Fibroblast of lung (primary cell): ENCODE measurements at regions not wholly inside any gene's neighbourhood (a gene's known extent, or its start where the extent isn't known, plus 50 kb on each side); places are given as distances from the start of the nearest gene placed in this dataset.

Source experiments
- EZH2 ChIP-seq: IDR thresholded peaks from 2 replicates; pipeline ENCODE4 v1.5.1; 2012; ENCODE audit warnings: low read length, control low read depth, mild to moderate bottlenecking; ENCODE audit errors: missing control alignments
- TF ChIP-seq, protein P1 (sequence below), 2 donors: IDR thresholded peaks in 1 of 2; conservative IDR thresholded peaks in 1 of 2; 1 replicate in 1 of 2; 2 replicates in 1 of 2; pipeline ENCODE4 v1.5.1; 2011 to 2012; ENCODE audit warnings: low read length in 2 of 2, control low read depth in 1 of 2, inconsistent platforms in 1 of 2, low read depth in 1 of 2, mild to moderate bottlenecking in 1 of 2

DNA sequence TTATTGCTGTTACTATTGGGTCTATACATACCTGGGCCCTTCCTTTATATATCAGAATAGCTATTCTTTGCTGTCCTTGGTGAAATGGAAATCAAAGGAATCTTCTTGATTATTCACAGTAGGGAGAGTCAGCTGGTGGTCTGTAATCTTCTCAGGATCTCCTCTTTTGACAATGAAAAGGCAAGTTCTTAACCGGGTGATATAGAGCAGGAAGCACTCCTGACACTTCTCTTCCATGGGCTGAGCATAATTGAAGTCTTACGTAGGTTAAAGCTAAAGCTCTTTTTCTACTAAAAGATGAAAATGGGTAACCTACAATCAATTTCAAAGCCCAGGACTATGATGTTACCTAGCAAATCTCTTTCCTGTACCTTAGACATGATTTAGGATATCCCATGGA lies 274.9 kb upstream of the LCORL start:
- TF ChIP-seq, protein P1, sequence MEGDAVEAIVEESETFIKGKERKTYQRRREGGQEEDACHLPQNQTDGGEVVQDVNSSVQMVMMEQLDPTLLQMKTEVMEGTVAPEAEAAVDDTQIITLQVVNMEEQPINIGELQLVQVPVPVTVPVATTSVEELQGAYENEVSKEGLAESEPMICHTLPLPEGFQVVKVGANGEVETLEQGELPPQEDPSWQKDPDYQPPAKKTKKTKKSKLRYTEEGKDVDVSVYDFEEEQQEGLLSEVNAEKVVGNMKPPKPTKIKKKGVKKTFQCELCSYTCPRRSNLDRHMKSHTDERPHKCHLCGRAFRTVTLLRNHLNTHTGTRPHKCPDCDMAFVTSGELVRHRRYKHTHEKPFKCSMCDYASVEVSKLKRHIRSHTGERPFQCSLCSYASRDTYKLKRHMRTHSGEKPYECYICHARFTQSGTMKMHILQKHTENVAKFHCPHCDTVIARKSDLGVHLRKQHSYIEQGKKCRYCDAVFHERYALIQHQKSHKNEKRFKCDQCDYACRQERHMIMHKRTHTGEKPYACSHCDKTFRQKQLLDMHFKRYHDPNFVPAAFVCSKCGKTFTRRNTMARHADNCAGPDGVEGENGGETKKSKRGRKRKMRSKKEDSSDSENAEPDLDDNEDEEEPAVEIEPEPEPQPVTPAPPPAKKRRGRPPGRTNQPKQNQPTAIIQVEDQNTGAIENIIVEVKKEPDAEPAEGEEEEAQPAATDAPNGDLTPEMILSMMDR (conservative IDR thresholded peaks at IDR 0.05 in 1 of 2, IDR thresholded peaks at IDR 0.05 in 1 of 2; ENCODE audit: low read depth in 1 of 2, low read length in 2 of 2), result no peak
- no peak for TF ChIP-seq EZH2
